ENCODE measurements at regions not wholly inside any gene's neighbourhood (a gene's known extent, or its start where the extent isn't known, plus 50 kb on each side); places are given as distances from the start of the nearest gene placed in this dataset.

DNA sequence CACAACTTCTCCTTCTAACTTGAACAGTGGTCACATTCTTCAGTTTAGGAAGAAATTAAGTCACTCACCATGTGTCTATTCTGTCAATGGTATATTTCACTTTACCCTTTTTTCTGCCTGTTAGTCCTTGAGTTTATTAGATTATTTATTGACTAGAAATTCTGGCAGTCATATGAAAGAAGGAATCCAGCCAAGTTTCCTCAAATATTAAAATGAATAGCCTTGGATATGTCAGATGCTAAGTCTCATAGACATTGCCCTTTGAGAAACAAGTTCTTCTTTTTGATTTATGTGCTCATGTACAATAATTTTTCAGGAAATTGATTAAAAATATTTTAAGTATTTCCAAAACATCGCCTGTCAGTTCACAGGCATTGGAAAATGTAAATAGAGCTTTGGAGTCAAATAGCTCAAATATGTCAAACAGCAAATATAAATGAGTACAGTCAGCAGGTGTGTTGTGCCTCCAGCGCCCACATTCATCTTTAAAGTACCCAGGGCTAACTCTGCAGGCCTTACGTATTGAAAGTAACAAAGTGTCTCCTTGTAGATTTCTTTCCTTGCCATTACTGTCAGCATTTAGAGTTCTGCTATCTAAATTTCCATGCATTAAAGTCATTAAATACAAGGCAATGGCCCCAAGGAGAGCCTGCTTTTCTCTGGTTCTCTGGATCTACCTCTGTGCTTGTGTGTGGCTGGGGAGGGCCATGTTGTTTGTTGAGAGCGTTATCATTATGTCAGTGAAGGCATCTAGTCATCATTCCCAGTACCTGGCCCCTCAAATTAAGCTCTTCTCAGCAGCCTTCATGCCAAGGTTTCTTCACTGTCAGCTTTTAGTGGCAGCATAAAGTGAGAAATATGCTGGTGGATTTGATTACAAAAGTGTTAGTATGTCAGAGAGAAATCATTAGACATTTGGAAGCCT is 76.3 kb upstream of the TRPC4 start:
- TF ChIP-seq, protein P1, sequence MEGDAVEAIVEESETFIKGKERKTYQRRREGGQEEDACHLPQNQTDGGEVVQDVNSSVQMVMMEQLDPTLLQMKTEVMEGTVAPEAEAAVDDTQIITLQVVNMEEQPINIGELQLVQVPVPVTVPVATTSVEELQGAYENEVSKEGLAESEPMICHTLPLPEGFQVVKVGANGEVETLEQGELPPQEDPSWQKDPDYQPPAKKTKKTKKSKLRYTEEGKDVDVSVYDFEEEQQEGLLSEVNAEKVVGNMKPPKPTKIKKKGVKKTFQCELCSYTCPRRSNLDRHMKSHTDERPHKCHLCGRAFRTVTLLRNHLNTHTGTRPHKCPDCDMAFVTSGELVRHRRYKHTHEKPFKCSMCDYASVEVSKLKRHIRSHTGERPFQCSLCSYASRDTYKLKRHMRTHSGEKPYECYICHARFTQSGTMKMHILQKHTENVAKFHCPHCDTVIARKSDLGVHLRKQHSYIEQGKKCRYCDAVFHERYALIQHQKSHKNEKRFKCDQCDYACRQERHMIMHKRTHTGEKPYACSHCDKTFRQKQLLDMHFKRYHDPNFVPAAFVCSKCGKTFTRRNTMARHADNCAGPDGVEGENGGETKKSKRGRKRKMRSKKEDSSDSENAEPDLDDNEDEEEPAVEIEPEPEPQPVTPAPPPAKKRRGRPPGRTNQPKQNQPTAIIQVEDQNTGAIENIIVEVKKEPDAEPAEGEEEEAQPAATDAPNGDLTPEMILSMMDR (conservative IDR thresholded peaks at IDR 0.05; ENCODE audit: low read depth in 2 of 2): no peak
- TF ChIP-seq, protein P2, sequence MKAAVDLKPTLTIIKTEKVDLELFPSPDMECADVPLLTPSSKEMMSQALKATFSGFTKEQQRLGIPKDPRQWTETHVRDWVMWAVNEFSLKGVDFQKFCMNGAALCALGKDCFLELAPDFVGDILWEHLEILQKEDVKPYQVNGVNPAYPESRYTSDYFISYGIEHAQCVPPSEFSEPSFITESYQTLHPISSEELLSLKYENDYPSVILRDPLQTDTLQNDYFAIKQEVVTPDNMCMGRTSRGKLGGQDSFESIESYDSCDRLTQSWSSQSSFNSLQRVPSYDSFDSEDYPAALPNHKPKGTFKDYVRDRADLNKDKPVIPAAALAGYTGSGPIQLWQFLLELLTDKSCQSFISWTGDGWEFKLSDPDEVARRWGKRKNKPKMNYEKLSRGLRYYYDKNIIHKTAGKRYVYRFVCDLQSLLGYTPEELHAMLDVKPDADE (IDR thresholded peaks at IDR 0.05): no peak
- no peak for TF ChIP-seq CREB1 (CRISPR knock-in tag; IDR thresholded peaks at IDR 0.05; ENCODE audit: low read depth)
- TF ChIP-seq EZH2 (IDR thresholded peaks at IDR 0.05; ENCODE audit: low read depth, unreplicated experiment): no peak
- TF ChIP-seq, protein P3, sequence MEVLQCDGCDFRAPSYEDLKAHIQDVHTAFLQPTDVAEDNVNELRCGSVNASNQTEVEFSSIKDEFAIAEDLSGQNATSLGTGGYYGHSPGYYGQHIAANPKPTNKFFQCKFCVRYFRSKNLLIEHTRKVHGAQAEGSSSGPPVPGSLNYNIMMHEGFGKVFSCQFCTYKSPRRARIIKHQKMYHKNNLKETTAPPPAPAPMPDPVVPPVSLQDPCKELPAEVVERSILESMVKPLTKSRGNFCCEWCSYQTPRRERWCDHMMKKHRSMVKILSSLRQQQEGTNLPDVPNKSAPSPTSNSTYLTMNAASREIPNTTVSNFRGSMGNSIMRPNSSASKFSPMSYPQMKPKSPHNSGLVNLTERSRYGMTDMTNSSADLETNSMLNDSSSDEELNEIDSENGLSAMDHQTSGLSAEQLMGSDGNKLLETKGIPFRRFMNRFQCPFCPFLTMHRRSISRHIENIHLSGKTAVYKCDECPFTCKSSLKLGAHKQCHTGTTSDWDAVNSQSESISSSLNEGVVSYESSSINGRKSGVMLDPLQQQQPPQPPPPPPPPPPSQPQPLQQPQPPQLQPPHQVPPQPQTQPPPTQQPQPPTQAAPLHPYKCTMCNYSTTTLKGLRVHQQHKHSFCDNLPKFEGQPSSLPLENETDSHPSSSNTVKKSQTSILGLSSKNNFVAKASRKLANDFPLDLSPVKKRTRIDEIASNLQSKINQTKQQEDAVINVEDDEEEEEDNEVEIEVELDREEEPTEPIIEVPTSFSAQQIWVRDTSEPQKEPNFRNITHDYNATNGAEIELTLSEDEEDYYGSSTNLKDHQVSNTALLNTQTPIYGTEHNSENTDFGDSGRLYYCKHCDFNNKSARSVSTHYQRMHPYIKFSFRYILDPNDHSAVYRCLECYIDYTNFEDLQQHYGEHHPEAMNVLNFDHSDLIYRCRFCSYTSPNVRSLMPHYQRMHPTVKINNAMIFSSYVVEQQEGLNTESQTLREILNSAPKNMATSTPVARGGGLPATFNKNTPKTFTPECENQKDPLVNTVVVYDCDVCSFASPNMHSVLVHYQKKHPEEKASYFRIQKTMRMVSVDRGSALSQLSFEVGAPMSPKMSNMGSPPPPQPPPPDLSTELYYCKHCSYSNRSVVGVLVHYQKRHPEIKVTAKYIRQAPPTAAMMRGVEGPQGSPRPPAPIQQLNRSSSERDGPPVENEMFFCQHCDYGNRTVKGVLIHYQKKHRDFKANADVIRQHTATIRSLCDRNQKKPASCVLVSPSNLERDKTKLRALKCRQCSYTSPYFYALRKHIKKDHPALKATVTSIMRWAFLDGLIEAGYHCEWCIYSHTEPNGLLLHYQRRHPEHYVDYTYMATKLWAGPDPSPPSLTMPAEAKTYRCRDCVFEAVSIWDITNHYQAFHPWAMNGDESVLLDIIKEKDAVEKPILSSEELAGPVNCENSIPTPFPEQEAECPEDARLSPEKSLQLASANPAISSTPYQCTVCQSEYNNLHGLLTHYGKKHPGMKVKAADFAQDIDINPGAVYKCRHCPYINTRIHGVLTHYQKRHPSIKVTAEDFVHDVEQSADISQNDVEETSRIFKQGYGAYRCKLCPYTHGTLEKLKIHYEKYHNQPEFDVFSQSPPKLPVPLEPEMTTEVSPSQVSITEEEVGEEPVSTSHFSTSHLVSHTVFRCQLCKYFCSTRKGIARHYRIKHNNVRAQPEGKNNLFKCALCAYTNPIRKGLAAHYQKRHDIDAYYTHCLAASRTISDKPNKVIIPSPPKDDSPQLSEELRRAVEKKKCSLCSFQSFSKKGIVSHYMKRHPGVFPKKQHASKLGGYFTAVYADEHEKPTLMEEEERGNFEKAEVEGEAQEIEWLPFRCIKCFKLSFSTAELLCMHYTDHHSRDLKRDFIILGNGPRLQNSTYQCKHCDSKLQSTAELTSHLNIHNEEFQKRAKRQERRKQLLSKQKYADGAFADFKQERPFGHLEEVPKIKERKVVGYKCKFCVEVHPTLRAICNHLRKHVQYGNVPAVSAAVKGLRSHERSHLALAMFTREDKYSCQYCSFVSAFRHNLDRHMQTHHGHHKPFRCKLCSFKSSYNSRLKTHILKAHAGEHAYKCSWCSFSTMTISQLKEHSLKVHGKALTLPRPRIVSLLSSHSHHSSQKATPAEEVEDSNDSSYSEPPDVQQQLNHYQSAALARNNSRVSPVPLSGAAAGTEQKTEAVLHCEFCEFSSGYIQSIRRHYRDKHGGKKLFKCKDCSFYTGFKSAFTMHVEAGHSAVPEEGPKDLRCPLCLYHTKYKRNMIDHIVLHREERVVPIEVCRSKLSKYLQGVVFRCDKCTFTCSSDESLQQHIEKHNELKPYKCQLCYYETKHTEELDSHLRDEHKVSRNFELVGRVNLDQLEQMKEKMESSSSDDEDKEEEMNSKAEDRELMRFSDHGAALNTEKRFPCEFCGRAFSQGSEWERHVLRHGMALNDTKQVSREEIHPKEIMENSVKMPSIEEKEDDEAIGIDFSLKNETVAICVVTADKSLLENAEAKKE (CRISPR knock-in tag; IDR thresholded peaks at IDR 0.05): no peak
- no peak for TF ChIP-seq POLR2AphosphoS5 (IDR thresholded peaks at IDR 0.05; ENCODE audit: low read depth)
- no peak for TF ChIP-seq EZH2phosphoT487 (IDR thresholded peaks at IDR 0.05; ENCODE audit: unreplicated experiment)
- TF ChIP-seq, protein P4, sequence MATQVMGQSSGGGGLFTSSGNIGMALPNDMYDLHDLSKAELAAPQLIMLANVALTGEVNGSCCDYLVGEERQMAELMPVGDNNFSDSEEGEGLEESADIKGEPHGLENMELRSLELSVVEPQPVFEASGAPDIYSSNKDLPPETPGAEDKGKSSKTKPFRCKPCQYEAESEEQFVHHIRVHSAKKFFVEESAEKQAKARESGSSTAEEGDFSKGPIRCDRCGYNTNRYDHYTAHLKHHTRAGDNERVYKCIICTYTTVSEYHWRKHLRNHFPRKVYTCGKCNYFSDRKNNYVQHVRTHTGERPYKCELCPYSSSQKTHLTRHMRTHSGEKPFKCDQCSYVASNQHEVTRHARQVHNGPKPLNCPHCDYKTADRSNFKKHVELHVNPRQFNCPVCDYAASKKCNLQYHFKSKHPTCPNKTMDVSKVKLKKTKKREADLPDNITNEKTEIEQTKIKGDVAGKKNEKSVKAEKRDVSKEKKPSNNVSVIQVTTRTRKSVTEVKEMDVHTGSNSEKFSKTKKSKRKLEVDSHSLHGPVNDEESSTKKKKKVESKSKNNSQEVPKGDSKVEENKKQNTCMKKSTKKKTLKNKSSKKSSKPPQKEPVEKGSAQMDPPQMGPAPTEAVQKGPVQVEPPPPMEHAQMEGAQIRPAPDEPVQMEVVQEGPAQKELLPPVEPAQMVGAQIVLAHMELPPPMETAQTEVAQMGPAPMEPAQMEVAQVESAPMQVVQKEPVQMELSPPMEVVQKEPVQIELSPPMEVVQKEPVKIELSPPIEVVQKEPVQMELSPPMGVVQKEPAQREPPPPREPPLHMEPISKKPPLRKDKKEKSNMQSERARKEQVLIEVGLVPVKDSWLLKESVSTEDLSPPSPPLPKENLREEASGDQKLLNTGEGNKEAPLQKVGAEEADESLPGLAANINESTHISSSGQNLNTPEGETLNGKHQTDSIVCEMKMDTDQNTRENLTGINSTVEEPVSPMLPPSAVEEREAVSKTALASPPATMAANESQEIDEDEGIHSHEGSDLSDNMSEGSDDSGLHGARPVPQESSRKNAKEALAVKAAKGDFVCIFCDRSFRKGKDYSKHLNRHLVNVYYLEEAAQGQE (IDR thresholded peaks at IDR 0.05; ENCODE audit: unreplicated experiment): no peak
